ENCODE measurements at regions not wholly inside any gene's neighbourhood (a gene's known extent, or its start where the extent isn't known, plus 50 kb on each side); places are given as distances from the start of the nearest gene placed in this dataset.
"Not testable (repeated sequence)": the region's sequence is repeated elsewhere in the genome, so short reads cannot be mapped to it uniquely, and the experiment has no call there.

- H2AFZ ChIP-seq (ENCODE audit: control insufficient read depth, low read depth, low read length); H3K4me1 ChIP-seq (ENCODE audit: control insufficient read depth, insufficient read depth, low read length); H3K27me3 ChIP-seq (replicated peaks in 1 of 2; ENCODE audit: control insufficient read depth in 2 of 2, insufficient read depth in 2 of 2, low read length in 1 of 2); ATAC-seq; BruUV-seq (replicated peaks); intact Hi-C loops (cut with micrococcal nuclease; ENCODE audit: unreplicated experiment); H3K9me3 ChIP-seq (replicated peaks; ENCODE audit: control insufficient read depth, insufficient read depth, low read length); H3K9ac ChIP-seq (ENCODE audit: control insufficient read depth, insufficient read depth, low read length); H4K20me1 ChIP-seq (ENCODE audit: control insufficient read depth, insufficient read depth); FAIRE-seq; in situ Hi-C loops (cut with MboI); H3K36me3 ChIP-seq (ENCODE audit: control insufficient read depth in 2 of 2, insufficient read depth in 2 of 2, low read length in 1 of 2); H3K4me3 ChIP-seq; POLR2A ChIA-PET; H3K27ac ChIP-seq (ENCODE audit: control insufficient read depth, insufficient read depth); H3K4me2 ChIP-seq (ENCODE audit: control insufficient read depth, insufficient read depth); H3K79me2 ChIP-seq (ENCODE audit: control insufficient read depth, insufficient read depth, low read length); DNase-seq (ENCODE audit: low read depth, low spot score); RAD21 ChIA-PET (ENCODE audit: unreplicated experiment): not testable (repeated sequence)
- ChIA-PET SMC1A (ENCODE audit: uncharacterized antibody, unreplicated experiment) (interaction anchor here (1.1 to 1.7 kb wide), 2 partner anchors 8 to 56 kb away, joined by 4 read pairs; no protein-coding TSS in a partner anchor), CTCF (interaction anchor here (1.4 kb wide), 1 partner anchor 96 kb away, joined by 4 read pairs; no protein-coding TSS in a partner anchor)
- 73% methylated on average over 6 of the region's 6 CpGs for WGBS (ENCODE audit: insufficient coverage, insufficient replicate concordance, low lambda C conversion rate, missing lambda C conversion rate)
Observed at GRCh38 chr4:27813226-27813625, 952.6 kb downstream of the STIM2 start.

- in situ Hi-C loops (cut with MboI); H3K79me2 ChIP-seq (ENCODE audit: control insufficient read depth, insufficient read depth, low read length); BruUV-seq (replicated peaks); intact Hi-C loops (cut with micrococcal nuclease; ENCODE audit: unreplicated experiment); H3K27me3 ChIP-seq (replicated peaks in 1 of 2; ENCODE audit: control insufficient read depth in 2 of 2, insufficient read depth in 2 of 2, low read length in 1 of 2); H3K4me2 ChIP-seq (ENCODE audit: control insufficient read depth, insufficient read depth); H3K9me3 ChIP-seq (replicated peaks; ENCODE audit: control insufficient read depth, insufficient read depth, low read length); RAD21 ChIA-PET (ENCODE audit: unreplicated experiment); H3K4me1 ChIP-seq (ENCODE audit: control insufficient read depth, insufficient read depth, low read length); H3K4me3 ChIP-seq; POLR2A ChIA-PET; H2AFZ ChIP-seq (ENCODE audit: control insufficient read depth, low read depth, low read length); H3K9ac ChIP-seq (ENCODE audit: control insufficient read depth, insufficient read depth, low read length); H3K27ac ChIP-seq (ENCODE audit: control insufficient read depth, insufficient read depth); DNase-seq (ENCODE audit: low read depth, low spot score); H4K20me1 ChIP-seq (ENCODE audit: control insufficient read depth, insufficient read depth); H3K36me3 ChIP-seq (ENCODE audit: control insufficient read depth in 2 of 2, insufficient read depth in 2 of 2, low read length in 1 of 2); FAIRE-seq: not testable (repeated sequence)
- TF ChIP-seq ZBTB33 (IDR thresholded peaks at IDR 0.05) = peak; percentile 42
- TF ChIP-seq RAD51 (IDR thresholded peaks at IDR 0.05) = peak; percentile 43; the same call in 1 of the 2 replicates
- peak; percentile 27; the same call in 1 of the 2 replicates for TF ChIP-seq MLLT1 (IDR thresholded peaks at IDR 0.05)
- 0 out of 2 replicates have a peak, but pooled peaks have one; percentile 27 for TF ChIP-seq SPI1 (IDR thresholded peaks at IDR 0.05; ENCODE audit: borderline replicate concordance, insufficient read depth, low read depth, low read length)
- WGBS (ENCODE audit: insufficient coverage, insufficient replicate concordance, low lambda C conversion rate, missing lambda C conversion rate) = 65% methylated on average over 18 of the region's 18 CpGs
- ChIA-PET CTCF (interaction anchor here (1.4 kb wide), 1 partner anchor 97 kb away, joined by 4 read pairs; no protein-coding TSS in a partner anchor), SMC1A (ENCODE audit: uncharacterized antibody, unreplicated experiment) (interaction anchor here (0.8 to 1.7 kb wide), 4 partner anchors 9 to 81 kb away, joined by 3 to 4 read pairs (median 4); no protein-coding TSS in a partner anchor)
- ATAC-seq = peak; percentile 92
Observed at GRCh38 chr4:27813699-27814425, 953.2 kb downstream of the STIM2 start.

Measured in GM12878 (cell line).